ENCODE measurements at regions not wholly inside any gene's neighbourhood (a gene's known extent, or its start where the extent isn't known, plus 50 kb on each side); places are given as distances from the start of the nearest gene placed in this dataset.

DNA sequence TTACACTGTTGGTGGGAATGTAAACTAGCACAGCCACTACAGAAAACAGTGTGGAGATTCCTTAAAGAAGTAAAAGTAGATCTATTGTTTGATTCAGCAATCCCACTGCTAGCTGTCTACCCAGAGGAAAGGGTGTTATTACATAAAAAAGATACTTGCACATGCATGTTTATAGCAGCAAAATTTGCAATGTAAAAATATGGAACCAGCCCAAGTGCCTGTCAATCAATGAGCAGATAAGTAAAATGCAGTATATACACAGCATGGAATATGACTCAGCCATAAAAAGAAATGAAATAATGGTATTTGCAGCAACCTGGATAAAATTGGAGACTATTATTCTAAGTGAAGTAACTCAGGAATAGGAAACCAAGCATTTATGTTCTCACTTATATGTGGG, 161.7 kb downstream of the DDX3Y start:
- TF ChIP-seq, protein P1, sequence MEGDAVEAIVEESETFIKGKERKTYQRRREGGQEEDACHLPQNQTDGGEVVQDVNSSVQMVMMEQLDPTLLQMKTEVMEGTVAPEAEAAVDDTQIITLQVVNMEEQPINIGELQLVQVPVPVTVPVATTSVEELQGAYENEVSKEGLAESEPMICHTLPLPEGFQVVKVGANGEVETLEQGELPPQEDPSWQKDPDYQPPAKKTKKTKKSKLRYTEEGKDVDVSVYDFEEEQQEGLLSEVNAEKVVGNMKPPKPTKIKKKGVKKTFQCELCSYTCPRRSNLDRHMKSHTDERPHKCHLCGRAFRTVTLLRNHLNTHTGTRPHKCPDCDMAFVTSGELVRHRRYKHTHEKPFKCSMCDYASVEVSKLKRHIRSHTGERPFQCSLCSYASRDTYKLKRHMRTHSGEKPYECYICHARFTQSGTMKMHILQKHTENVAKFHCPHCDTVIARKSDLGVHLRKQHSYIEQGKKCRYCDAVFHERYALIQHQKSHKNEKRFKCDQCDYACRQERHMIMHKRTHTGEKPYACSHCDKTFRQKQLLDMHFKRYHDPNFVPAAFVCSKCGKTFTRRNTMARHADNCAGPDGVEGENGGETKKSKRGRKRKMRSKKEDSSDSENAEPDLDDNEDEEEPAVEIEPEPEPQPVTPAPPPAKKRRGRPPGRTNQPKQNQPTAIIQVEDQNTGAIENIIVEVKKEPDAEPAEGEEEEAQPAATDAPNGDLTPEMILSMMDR (IDR thresholded peaks at IDR 0.05): no peak
- TF ChIP-seq POLR2A (IDR thresholded peaks at IDR 0.05): no peak
